ENCODE measurements at regions not wholly inside any gene's neighbourhood (a gene's known extent, or its start where the extent isn't known, plus 50 kb on each side); places are given as distances from the start of the nearest gene placed in this dataset.

DNA sequence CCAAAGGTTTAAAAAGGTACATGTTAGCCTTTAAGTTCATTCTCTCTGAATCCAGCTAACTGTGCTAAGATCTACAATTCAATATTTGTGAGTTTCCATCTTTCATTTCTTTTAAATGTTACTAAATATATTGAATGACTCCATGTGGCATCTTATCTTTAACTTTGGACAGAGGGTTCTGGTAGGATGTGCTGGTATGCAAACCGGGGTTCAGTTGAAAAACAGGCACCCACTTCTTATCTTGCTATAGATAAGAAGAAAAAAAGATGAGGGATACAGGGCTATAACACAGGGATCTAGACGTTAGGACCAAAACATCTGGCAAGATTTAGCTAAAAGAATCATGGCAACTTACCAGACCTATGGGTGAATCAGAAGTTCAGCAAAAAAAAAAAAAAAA lies 538.3 kb downstream of the EDEM1 start:
- Histone ChIP-seq H3K36me3 (no peaks in the 10 kb centered on the region), H3K4me3 (no peak overlapping the region), H3K27ac (no peak overlapping the region), H3K9me3 (no peaks in the 10 kb centered on the region), H3K4me1 (no peaks in the 10 kb centered on the region), H3K27me3 (no peaks in the 10 kb centered on the region)
- ATAC-seq (ENCODE audit: low FRiP score in 2 of 2) (no peak), DNase-seq (no peak)
- TF ChIP-seq, protein P1, sequence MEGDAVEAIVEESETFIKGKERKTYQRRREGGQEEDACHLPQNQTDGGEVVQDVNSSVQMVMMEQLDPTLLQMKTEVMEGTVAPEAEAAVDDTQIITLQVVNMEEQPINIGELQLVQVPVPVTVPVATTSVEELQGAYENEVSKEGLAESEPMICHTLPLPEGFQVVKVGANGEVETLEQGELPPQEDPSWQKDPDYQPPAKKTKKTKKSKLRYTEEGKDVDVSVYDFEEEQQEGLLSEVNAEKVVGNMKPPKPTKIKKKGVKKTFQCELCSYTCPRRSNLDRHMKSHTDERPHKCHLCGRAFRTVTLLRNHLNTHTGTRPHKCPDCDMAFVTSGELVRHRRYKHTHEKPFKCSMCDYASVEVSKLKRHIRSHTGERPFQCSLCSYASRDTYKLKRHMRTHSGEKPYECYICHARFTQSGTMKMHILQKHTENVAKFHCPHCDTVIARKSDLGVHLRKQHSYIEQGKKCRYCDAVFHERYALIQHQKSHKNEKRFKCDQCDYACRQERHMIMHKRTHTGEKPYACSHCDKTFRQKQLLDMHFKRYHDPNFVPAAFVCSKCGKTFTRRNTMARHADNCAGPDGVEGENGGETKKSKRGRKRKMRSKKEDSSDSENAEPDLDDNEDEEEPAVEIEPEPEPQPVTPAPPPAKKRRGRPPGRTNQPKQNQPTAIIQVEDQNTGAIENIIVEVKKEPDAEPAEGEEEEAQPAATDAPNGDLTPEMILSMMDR (IDR thresholded peaks at IDR 0.05): no peak
- TF ChIP-seq POLR2A (IDR thresholded peaks at IDR 0.05): no peak
- 50 to 64% methylated on average over 2 of the region's 2 CpGs for WGBS, 2 donors

DNA sequence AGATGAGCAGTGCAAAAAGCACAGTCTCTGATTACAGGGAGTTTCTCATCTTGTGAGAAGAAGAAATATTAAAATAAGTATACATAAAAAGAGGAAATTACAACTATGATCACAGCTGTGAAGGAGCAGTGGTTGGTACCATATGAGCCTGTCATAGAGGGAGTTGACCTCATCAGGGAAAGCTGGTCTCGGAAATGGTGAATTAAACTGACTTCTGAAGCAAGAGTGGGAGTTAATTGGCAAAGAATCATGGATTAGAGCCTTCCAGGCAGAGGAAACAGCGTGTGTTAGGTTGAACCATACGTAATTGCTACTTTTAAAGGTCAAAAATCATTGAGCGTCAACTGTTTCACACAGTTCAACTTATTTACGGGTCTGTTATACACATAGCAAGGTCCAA lies 539.1 kb downstream of the EDEM1 start:
- no peak for ATAC-seq (ENCODE audit: low FRiP score in 2 of 2)
- 76 to 81% methylated on average over 5 of the region's 5 CpGs for WGBS, 2 donors
- no peaks in the 10 kb centered on the region for H3K27me3 ChIP-seq
- no peaks in the 10 kb centered on the region for H3K4me1 ChIP-seq
- TF ChIP-seq POLR2A (IDR thresholded peaks at IDR 0.05): no peak
- no peak for TF ChIP-seq POLR2AphosphoS5 (IDR thresholded peaks at IDR 0.05)
- TF ChIP-seq EP300 (IDR thresholded peaks at IDR 0.05): no peak
- TF ChIP-seq, protein P1 (IDR thresholded peaks at IDR 0.05): no peak
- no peaks in the 10 kb centered on the region for H3K36me3 ChIP-seq
- H3K9me3 ChIP-seq: no peaks in the 10 kb centered on the region
- H3K4me3 ChIP-seq: no peak overlapping the region
- DNase-seq: no peak
- no peak overlapping the region for H3K27ac ChIP-seq

DNA sequence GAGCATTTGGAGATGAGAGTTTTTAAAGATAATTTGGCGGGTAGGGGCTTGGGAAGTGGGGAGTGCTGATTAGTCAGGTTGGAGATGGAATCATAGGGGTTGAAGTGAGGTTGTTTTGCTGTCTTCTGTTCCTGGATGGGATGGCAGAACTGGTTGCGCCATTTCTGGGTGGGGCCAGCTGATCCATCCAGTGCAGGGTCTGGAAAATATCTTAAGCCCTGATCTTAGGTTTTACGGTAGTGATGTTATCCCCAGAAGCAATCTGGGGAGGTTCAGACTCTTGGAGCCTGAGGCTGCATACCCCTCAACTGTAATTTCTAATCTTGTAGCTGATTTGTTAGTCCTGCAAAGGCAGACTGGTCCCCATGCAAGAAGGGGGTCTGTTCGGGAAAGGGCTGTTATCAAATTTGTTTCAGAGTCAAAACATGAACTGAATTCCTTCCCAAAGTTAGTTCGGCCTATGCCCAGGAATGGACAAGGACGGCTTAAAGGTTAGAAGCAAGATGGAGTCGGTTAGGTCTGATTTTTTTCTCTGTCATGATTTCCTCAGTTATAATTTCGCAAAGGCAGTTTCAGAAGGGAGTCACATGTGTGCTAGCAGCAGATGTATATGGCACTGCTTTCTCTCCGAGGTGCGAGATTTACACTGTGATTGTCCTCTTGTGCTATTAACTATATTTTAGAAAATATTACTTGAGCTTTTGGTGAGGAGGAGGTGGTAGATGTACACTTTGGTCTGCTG lies 540.4 kb downstream of the EDEM1 start:
- no peaks in the 10 kb centered on the region for H3K9me3 ChIP-seq
- no peaks in the 10 kb centered on the region for H3K27me3 ChIP-seq
- H3K27ac ChIP-seq: no peak overlapping the region
- H3K4me3 ChIP-seq: no peak overlapping the region
- H3K4me1 ChIP-seq: no peaks in the 10 kb centered on the region
- DNase-seq: no peak
- H3K36me3 ChIP-seq: no peaks in the 10 kb centered on the region
- TF ChIP-seq EP300 (IDR thresholded peaks at IDR 0.05) (no peak), POLR2A (IDR thresholded peaks at IDR 0.05) (no peak), POLR2AphosphoS5 (IDR thresholded peaks at IDR 0.05) (no peak)
- TF ChIP-seq, protein P1 (IDR thresholded peaks at IDR 0.05): no peak
- no peak for ATAC-seq (ENCODE audit: low FRiP score in 2 of 2)
- WGBS, 2 donors: 85 to 87% methylated on average over 9 to 10 of the region's 10 CpGs

DNA sequence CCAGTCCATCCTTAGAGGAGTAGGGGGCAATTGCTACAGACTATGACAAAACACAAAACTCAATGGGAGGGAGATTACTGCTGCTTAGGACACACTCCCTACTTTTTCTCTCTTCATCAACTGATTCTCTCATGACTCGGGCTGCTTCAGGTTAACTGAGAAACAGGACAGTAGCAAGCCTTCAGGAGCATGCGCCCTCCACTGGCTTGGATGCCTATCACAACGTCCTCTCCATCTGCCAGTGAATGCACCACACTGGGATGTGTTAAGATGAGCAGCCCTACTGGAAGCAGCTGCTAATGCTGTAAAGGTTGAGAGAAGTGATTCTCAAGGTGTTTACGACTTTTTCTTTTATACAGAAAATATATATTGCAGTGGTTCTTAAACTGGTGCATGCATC lies 542.3 kb downstream of the EDEM1 start:
- no peak overlapping the region for H3K4me3 ChIP-seq
- no peaks in the 10 kb centered on the region for H3K27me3 ChIP-seq
- WGBS, 2 donors: 76 to 79% methylated on average over 4 of the region's 4 CpGs
- no peaks in the 10 kb centered on the region for H3K9me3 ChIP-seq
- DNase-seq (no peak), ATAC-seq (ENCODE audit: low FRiP score in 2 of 2) (no peak)
- TF ChIP-seq, protein P1 (IDR thresholded peaks at IDR 0.05): no peak
- TF ChIP-seq POLR2A (IDR thresholded peaks at IDR 0.05): no peak
- TF ChIP-seq POLR2AphosphoS5 (IDR thresholded peaks at IDR 0.05): no peak
- TF ChIP-seq EP300 (IDR thresholded peaks at IDR 0.05): no peak
- no peak overlapping the region for H3K27ac ChIP-seq
- H3K4me1 ChIP-seq: no peaks in the 10 kb centered on the region
- H3K36me3 ChIP-seq: no peaks in the 10 kb centered on the region

DNA sequence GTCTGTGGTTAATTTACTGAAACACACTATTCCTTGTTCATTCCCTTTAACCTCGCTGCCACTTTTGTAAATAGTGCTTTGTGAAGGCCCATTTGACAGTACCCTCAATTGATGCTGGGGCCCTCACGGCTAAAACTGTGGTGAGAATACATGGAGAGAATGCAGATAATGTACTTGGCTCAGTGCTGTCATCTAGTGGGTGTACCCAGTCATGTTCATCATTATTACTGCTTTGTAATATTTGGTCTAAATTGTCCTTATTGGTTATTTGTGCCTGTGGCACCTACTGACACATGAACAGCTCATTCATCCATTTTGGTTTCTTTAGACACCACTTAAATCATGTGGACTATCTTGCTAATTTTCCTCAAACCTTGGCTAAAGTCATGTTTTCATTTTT lies 543.6 kb downstream of the EDEM1 start:
- no peaks in the 10 kb centered on the region for H3K36me3 ChIP-seq
- 50 to 65% methylated on average over 2 of the region's 2 CpGs for WGBS, 2 donors
- TF ChIP-seq EP300 (IDR thresholded peaks at IDR 0.05): no peak
- TF ChIP-seq POLR2AphosphoS5 (IDR thresholded peaks at IDR 0.05): no peak
- TF ChIP-seq POLR2A (IDR thresholded peaks at IDR 0.05): no peak
- TF ChIP-seq, protein P1 (IDR thresholded peaks at IDR 0.05): no peak
- no peaks in the 10 kb centered on the region for H3K9me3 ChIP-seq
- no peak for DNase-seq
- no peaks in the 10 kb centered on the region for H3K4me1 ChIP-seq
- no peak overlapping the region for H3K27ac ChIP-seq
- no peak for ATAC-seq (ENCODE audit: low FRiP score in 2 of 2)
- no peak overlapping the region for H3K4me3 ChIP-seq
- H3K27me3 ChIP-seq: no peaks in the 10 kb centered on the region
